CD14-positive monocyte (primary cell): ENCODE measurements at regions not wholly inside any gene's neighbourhood (a gene's known extent, or its start where the extent isn't known, plus 50 kb on each side); places are given as distances from the start of the nearest gene placed in this dataset.

ENCODE experiments used
- DNase-seq, 3 donors: peaks; one replicate each; pipeline ENCODE4 v3.0.0-alpha.2; 2011 to 2022
- H2AFZ ChIP-seq: 2 replicates; pipeline ENCODE4 v1.6.0; 2012; ENCODE audit warnings: mild to moderate bottlenecking, low read depth, low read length, inconsistent platforms; ENCODE audit not compliant: insufficient read depth, poor library complexity, severe bottlenecking
- H3K27ac ChIP-seq, 2 donors: 1 replicate in 1 of 2; 2 replicates in 1 of 2; pipeline ENCODE4 v1.5.1; 2012 to 2013; ENCODE audit warnings: low read length in 2 of 2, control low read depth in 1 of 2, inconsistent platforms in 1 of 2, low read depth in 1 of 2, mild to moderate bottlenecking in 1 of 2
- H3K27me3 ChIP-seq, 2 donors: one replicate each; pipeline versions ENCODE4 v1.6.0 to v1.6.1; 2011 to 2013; ENCODE audit warnings: low read length in 2 of 2; ENCODE audit not compliant: control insufficient read depth in 2 of 2, insufficient read depth in 2 of 2
- H3K36me3 ChIP-seq, 2 donors: replicated peaks in 1 of 2; 1 replicate in 1 of 2; 2 replicates in 1 of 2; pipeline versions ENCODE4 v1.5.1 to v1.6.1; 2012 to 2013; ENCODE audit warnings: low read length in 2 of 2, control low read depth in 1 of 2, inconsistent platforms in 1 of 2, mild to moderate bottlenecking in 1 of 2; ENCODE audit not compliant: insufficient read depth in 2 of 2, control insufficient read depth in 1 of 2
- H3K4me1 ChIP-seq, 2 donors: 1 replicate in 1 of 2; 2 replicates in 1 of 2; pipeline versions ENCODE4 v1.5.1 to v1.6.1; 2012 to 2013; ENCODE audit warnings: low read length in 2 of 2, control low read depth in 1 of 2, inconsistent platforms in 1 of 2, mild to moderate bottlenecking in 1 of 2, moderate library complexity in 1 of 2; ENCODE audit not compliant: insufficient read depth in 2 of 2, control insufficient read depth in 1 of 2
- H3K4me2 ChIP-seq: replicated peaks from 2 replicates; pipeline ENCODE3; 2012; ENCODE audit warnings: low read length, moderate library complexity, mild to moderate bottlenecking; ENCODE audit not compliant: poor library complexity, severe bottlenecking; ENCODE audit errors: extremely low read depth
- H3K4me3 ChIP-seq, 3 experiments: fragments of 200-600 bp in 1 of 3; sonication (generic) in 1 of 3; replicated peaks in 1 of 3; 1 replicate in 2 of 3; 2 replicates in 1 of 3; pipeline ENCODE4 v1.5.1; 2011 to 2013; ENCODE audit warnings: low read length in 3 of 3, mild to moderate bottlenecking in 3 of 3, control low read depth in 2 of 3, low read depth in 2 of 3, inconsistent platforms in 1 of 3, moderate library complexity in 1 of 3
- H3K79me2 ChIP-seq: 2 replicates; pipeline ENCODE4 v1.6.0; 2012; ENCODE audit warnings: mild to moderate bottlenecking, control low read depth, inconsistent platforms, low read length, moderate library complexity; ENCODE audit not compliant: insufficient read depth
- H3K9ac ChIP-seq: 2 replicates; pipeline ENCODE4 v1.6.0; 2017; ENCODE audit warnings: low read length, mild to moderate bottlenecking; ENCODE audit not compliant: insufficient read depth, poor library complexity, severe bottlenecking
- H3K9me3 ChIP-seq, 2 donors: replicated peaks in 1 of 2; 1 replicate in 1 of 2; 2 replicates in 1 of 2; pipeline versions ENCODE4 v1.5.1 to v1.6.1; 2012 to 2013; ENCODE audit warnings: low read length in 2 of 2, control low read depth in 1 of 2; ENCODE audit not compliant: control insufficient read depth in 1 of 2, insufficient read depth in 1 of 2
- H4K20me1 ChIP-seq: 2 replicates; pipeline ENCODE4 v1.6.0; 2012; ENCODE audit warnings: mild to moderate bottlenecking, low read length, control low read depth, moderate library complexity; ENCODE audit not compliant: insufficient read depth
- H3K27ac Mint-ChIP-seq, 7 donors: one replicate each; pipeline ENCODE4 v1.8.0; 2020; ENCODE audit warnings: mild to moderate bottlenecking in 7 of 7, mixed read lengths in 7 of 7, moderate library complexity in 6 of 7, inconsistent platforms in 2 of 7
- H3K27me3 Mint-ChIP-seq, 3 donors: one replicate each; pipeline ENCODE4 v1.8.0; 2021 to 2022; ENCODE audit warnings: low read depth in 3 of 3, mild to moderate bottlenecking in 3 of 3, mixed read lengths in 3 of 3, moderate library complexity in 3 of 3, inconsistent platforms in 1 of 3
- H3K36me3 Mint-ChIP-seq, 2 donors: one replicate each; pipeline ENCODE4 v1.8.0; 2020; ENCODE audit warnings: mixed read lengths in 2 of 2, inconsistent platforms in 1 of 2, mild to moderate bottlenecking in 1 of 2
- H3K4me1 Mint-ChIP-seq: one replicate; pipeline ENCODE4 v1.8.0; 2020; ENCODE audit warnings: mild to moderate bottlenecking, mixed read lengths
- H3K4me3 Mint-ChIP-seq, 2 donors: one replicate each; pipeline ENCODE4 v1.8.0; 2020; ENCODE audit warnings: mild to moderate bottlenecking in 2 of 2, mixed read lengths in 2 of 2, moderate library complexity in 1 of 2
- H3K9me3 Mint-ChIP-seq, 7 donors: one replicate each; pipeline ENCODE4 v1.8.0; 2020 to 2022; ENCODE audit warnings: mixed read lengths in 7 of 7, mild to moderate bottlenecking in 6 of 7, moderate library complexity in 6 of 7, inconsistent platforms in 2 of 7
- CTCF ChIP-seq: fragments of 200-600 bp; IDR thresholded peaks from one replicate; pipeline ENCODE4 v1.8.0; 2022; ENCODE audit warnings: antibody characterized with exemption, mild to moderate bottlenecking
- WGBS: methylation state at CpG from one replicate; pipeline ENCODE4 v1.1.5; 2013; ENCODE audit warnings: missing lambda C conversion rate; ENCODE audit not compliant: insufficient coverage; 5-methylcytosine and 5-hydroxymethylcytosine counted together
- intact Hi-C, 2 donors: fragments of 100-400 bp; cut with micrococcal nuclease; formaldehyde crosslinking; loops; one replicate each; pipeline versions ENCODE4 v1.15.0 to v1.15.1; 2023

GRCh38 chr13:109910194-109910593 lies 123.8 kb upstream of the IRS2 start:
- no peak overlapping the region for H3K4me2 ChIP-seq
- TF ChIP-seq CTCF: no peak
- H3K9me3 Mint-ChIP-seq: peaks cover 1 to 18% (median 14%) of the 10 kb centered on the region in 7 donors

GRCh38 chr13:109906976-109907375 lies 120.6 kb upstream of the IRS2 start:
- H3K36me3 Mint-ChIP-seq: no peaks in the 10 kb centered on the region
- WGBS: 89% methylated on average over 3 of the region's 3 CpGs

More at GRCh38 chr13:109910194-109910593, 123.8 kb upstream of the IRS2 start:
- Histone ChIP-seq H2AFZ (no peak overlapping the region), H3K4me1 (no peaks in the 10 kb centered on the region), H3K9me3 (peaks cover 9 to 14% of the 10 kb centered on the region in 2 donors), H3K36me3 (no peaks in the 10 kb centered on the region), H3K9ac (no peak overlapping the region), H3K27me3 (no peaks in the 10 kb centered on the region), H4K20me1 (no peaks in the 10 kb centered on the region), H3K79me2 (no peaks in the 10 kb centered on the region), H3K27ac (no peak overlapping the region), H3K4me3 (no peak overlapping the region)
- Mint-ChIP-seq H3K4me3 (no peak overlapping the region), H3K36me3 (no peaks in the 10 kb centered on the region), H3K4me1 (no peaks in the 10 kb centered on the region), H3K27ac (no peak overlapping the region), H3K27me3 (peaks cover 1 to 7% (median 6%) of the 10 kb centered on the region in 3 donors)
- intact Hi-C loops: no loop called here
- DNase-seq: no peak
- 78% methylated on average over 4 of the region's 5 CpGs for WGBS

More at GRCh38 chr13:109906976-109907375, 120.6 kb upstream of the IRS2 start:
- H3K27me3 Mint-ChIP-seq: peaks cover 0 to 6% (median 3%) of the 10 kb centered on the region in 3 donors
- no peak for DNase-seq
- TF ChIP-seq CTCF: no peak
- peaks cover 3 to 25% (median 13%) of the 10 kb centered on the region in 7 donors for H3K9me3 Mint-ChIP-seq
- intact Hi-C loops: no loop called here
- H3K4me3 ChIP-seq: no peak overlapping the region
- no peak overlapping the region for H3K27ac Mint-ChIP-seq
- H2AFZ ChIP-seq: no peak overlapping the region
- no peaks in the 10 kb centered on the region for H4K20me1 ChIP-seq
- no peak overlapping the region for H3K4me3 Mint-ChIP-seq
- no peak overlapping the region for H3K9ac ChIP-seq
- no peaks in the 10 kb centered on the region for H3K4me1 Mint-ChIP-seq
- no peaks in the 10 kb centered on the region for H3K36me3 ChIP-seq
- no peaks in the 10 kb centered on the region for H3K79me2 ChIP-seq
- peaks cover 9 to 14% of the 10 kb centered on the region in 2 donors for H3K9me3 ChIP-seq
- H3K27me3 ChIP-seq: no peaks in the 10 kb centered on the region
- H3K27ac ChIP-seq: no peak overlapping the region
- H3K4me2 ChIP-seq: no peak overlapping the region
- no peaks in the 10 kb centered on the region for H3K4me1 ChIP-seq
